GM23338 (cell line): ENCODE measurements at regions not wholly inside any gene's neighbourhood (a gene's known extent, or its start where the extent isn't known, plus 50 kb on each side); places are given as distances from the start of the nearest gene placed in this dataset.

ENCODE experiments used
- ATAC-seq: fragments of 200-7000 bp; cut with Tn5 transposase; 3 replicates; pipeline ENCODE4 v1.9.1; 2020
- DNase-seq: peaks from one replicate; pipeline ENCODE4 v3.0.0-alpha.2; 2015; ENCODE audit warnings: low spot score
- H2AFZ ChIP-seq: fragments of 200-600 bp; sonication (generic); 2 replicates; pipeline ENCODE4 v1.8.0; 2016; ENCODE audit warnings: antibody characterized with exemption, mild to moderate bottlenecking, moderate library complexity
- H3F3A ChIP-seq: fragments of 200-600 bp; sonication (generic); replicated peaks from 2 replicates; pipeline ENCODE4 v1.8.0; 2017; ENCODE audit warnings: antibody characterized with exemption, mixed run types, low read depth
- H3K27ac ChIP-seq: fragments of 200-600 bp; sonication (generic); 2 replicates; pipeline ENCODE4 v1.6.1; 2016; ENCODE audit warnings: low read depth
- H3K27me3 ChIP-seq: fragments of 200-600 bp; sonication (generic); 2 replicates; pipeline ENCODE4 v1.8.0; 2016; ENCODE audit warnings: mild to moderate bottlenecking, mixed run types, moderate library complexity; ENCODE audit not compliant: insufficient read depth
- H3K36me3 ChIP-seq: fragments of 200-600 bp; sonication (generic); 2 replicates; pipeline ENCODE4 v1.8.0; 2016; ENCODE audit warnings: mild to moderate bottlenecking; ENCODE audit not compliant: insufficient read depth
- H3K4me1 ChIP-seq: fragments of 200-600 bp; sonication (generic); 2 replicates; pipeline ENCODE4 v1.8.0; 2016; ENCODE audit warnings: mild to moderate bottlenecking, moderate library complexity; ENCODE audit not compliant: insufficient read depth
- H3K4me2 ChIP-seq: fragments of 200-600 bp; sonication (generic); 2 replicates; pipeline ENCODE4 v1.7.1; 2017; ENCODE audit warnings: mixed run types
- H3K4me3 ChIP-seq: fragments of 200-600 bp; sonication (generic); 2 replicates; pipeline ENCODE4 v1.6.1; 2016; ENCODE audit warnings: mixed run types
- H3K79me2 ChIP-seq: fragments of 200-600 bp; sonication (generic); replicated peaks from 2 replicates; pipeline ENCODE4 v1.8.0; 2017; ENCODE audit warnings: mild to moderate bottlenecking; ENCODE audit not compliant: insufficient read depth
- H3K9me2 ChIP-seq: fragments of 200-600 bp; sonication (generic); 2 replicates; pipeline ENCODE4 v1.8.0; 2017; ENCODE audit not compliant: insufficient read depth
- H4K20me1 ChIP-seq: fragments of 200-600 bp; sonication (generic); replicated peaks from 2 replicates; pipeline ENCODE4 v1.8.0; 2017; ENCODE audit warnings: mild to moderate bottlenecking; ENCODE audit not compliant: insufficient read depth
- H3K27ac Mint-ChIP-seq: 2 replicates; pipeline ENCODE4 v1.8.0; 2020; ENCODE audit warnings: inconsistent platforms, mild to moderate bottlenecking, moderate library complexity, mixed read lengths
- H3K27me3 Mint-ChIP-seq: 3 replicates; pipeline ENCODE4 v1.8.0; 2022; ENCODE audit warnings: low read depth, mild to moderate bottlenecking, moderate library complexity, mixed read lengths, inconsistent platforms; ENCODE audit not compliant: insufficient read depth, poor library complexity
- H3K36me3 Mint-ChIP-seq: 3 replicates; pipeline ENCODE4 v1.8.0; 2021; ENCODE audit warnings: low read depth, mild to moderate bottlenecking, inconsistent platforms, moderate library complexity, mixed read lengths
- H3K4me1 Mint-ChIP-seq: 3 replicates; pipeline ENCODE4 v1.8.0; 2020; ENCODE audit warnings: mild to moderate bottlenecking, inconsistent platforms, mixed read lengths
- H3K4me3 Mint-ChIP-seq: 3 replicates; pipeline ENCODE4 v1.8.0; 2021; ENCODE audit warnings: moderate library complexity, mild to moderate bottlenecking, inconsistent platforms, mixed read lengths
- H3K9me3 Mint-ChIP-seq: 3 replicates; pipeline ENCODE4 v1.8.0; 2020; ENCODE audit warnings: moderate library complexity, mild to moderate bottlenecking, inconsistent platforms, mixed read lengths
- CREB1 ChIP-seq: fragments of 250-450 bp; sonication (Bioruptor Pico); IDR thresholded peaks from 2 replicates; pipeline ENCODE4 v1.5.0; 2020; ENCODE audit warnings: low read depth, mild to moderate bottlenecking, moderate library complexity
- EZH2 ChIP-seq: fragments of 200-600 bp; sonication (generic); IDR thresholded peaks from one replicate; pipeline ENCODE4 v1.8.0; 2017; ENCODE audit warnings: antibody characterized with exemption, mild to moderate bottlenecking, low read depth; ENCODE audit not compliant: unreplicated experiment
- EZH2phosphoT487 ChIP-seq: fragments of 200-600 bp; sonication (generic); IDR thresholded peaks from one replicate; pipeline ENCODE4 v1.8.1; 2018; ENCODE audit warnings: antibody characterized with exemption; ENCODE audit not compliant: unreplicated experiment
- JUNB ChIP-seq: IDR thresholded peaks from one replicate; pipeline ENCODE4 v1.6.1; 2016; ENCODE audit warnings: antibody characterized with exemption; ENCODE audit not compliant: unreplicated experiment
- NANOG ChIP-seq: IDR thresholded peaks from 2 replicates; pipeline ENCODE4 v1.6.1; 2016; ENCODE audit warnings: antibody characterized with exemption, borderline replicate concordance
- POLR2AphosphoS5 ChIP-seq: IDR thresholded peaks from 2 replicates; pipeline ENCODE4 v1.6.1; 2016; ENCODE audit warnings: antibody characterized with exemption, low read depth
- STAT1 ChIP-seq: IDR thresholded peaks from one replicate; pipeline ENCODE4 v1.6.1; 2016; ENCODE audit warnings: antibody characterized with exemption; ENCODE audit not compliant: unreplicated experiment
- ZNF114 ChIP-seq: fragments of 250-450 bp; sonication (Bioruptor Pico); IDR thresholded peaks from 2 replicates; pipeline ENCODE4 v1.5.0; 2020; ENCODE audit warnings: mild to moderate bottlenecking, moderate library complexity
- ZNF331 ChIP-seq: fragments of 250-450 bp; sonication (Bioruptor Pico); IDR thresholded peaks from 2 replicates; pipeline ENCODE4 v1.5.0; 2020; ENCODE audit warnings: low read depth, mild to moderate bottlenecking, moderate library complexity
- TF ChIP-seq, protein P1 (sequence below): IDR thresholded peaks from one replicate; pipeline ENCODE4 v1.6.1; 2018; ENCODE audit warnings: antibody characterized with exemption; ENCODE audit not compliant: unreplicated experiment
- TF ChIP-seq, protein P2 (sequence below): fragments of 250-450 bp; sonication (Bioruptor Pico); IDR thresholded peaks from 2 replicates; pipeline ENCODE4 v1.5.0; 2020; ENCODE audit warnings: mild to moderate bottlenecking, moderate library complexity
- TF ChIP-seq, protein P3 (sequence below), 2 experiments: fragments of 200-600 bp in 1 of 2; sonication (generic) in 1 of 2; conservative IDR thresholded peaks; 2 replicates each; pipeline versions ENCODE4 v1.5.1 to v1.6.1; 2016 to 2017; ENCODE audit warnings: antibody characterized with exemption in 2 of 2, low read depth in 2 of 2, mild to moderate bottlenecking in 2 of 2, moderate library complexity in 1 of 2
- TF ChIP-seq, protein P4 (sequence below): IDR thresholded peaks from 2 replicates; pipeline ENCODE4 v1.6.1; 2016; ENCODE audit warnings: antibody characterized with exemption

DNA sequence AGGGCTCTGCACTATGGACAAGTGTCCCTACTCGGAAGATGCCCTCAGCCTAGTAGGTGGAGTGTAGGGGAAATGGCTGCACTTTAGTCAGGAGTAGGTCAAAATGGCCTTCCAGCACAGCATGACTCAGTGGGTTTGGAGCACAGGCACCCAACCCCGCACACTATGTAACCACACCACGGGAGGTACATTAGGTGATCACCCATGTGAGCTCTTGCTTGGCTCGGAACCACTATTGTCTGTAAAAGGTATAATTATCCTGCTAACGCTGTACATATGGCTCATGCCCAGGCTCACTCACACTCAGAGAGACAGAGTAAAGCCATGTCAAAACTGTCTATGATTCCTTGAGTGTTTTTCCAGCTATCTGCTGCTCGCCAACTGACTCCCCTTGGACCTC, 156.9 kb upstream of the DACH1 start:
- Mint-ChIP-seq H3K27me3 (no peaks in the 10 kb centered on the region), H3K36me3 (no peaks in the 10 kb centered on the region), H3K9me3 (no peaks in the 10 kb centered on the region), H3K4me3 (no peak overlapping the region), H3K4me1 (no peaks in the 10 kb centered on the region), H3K27ac (no peak overlapping the region)
- Histone ChIP-seq H3K27ac (no peak overlapping the region), H2AFZ (no peak overlapping the region), H3K4me3 (no peak overlapping the region), H3K36me3 (no peaks in the 10 kb centered on the region), H4K20me1 (no peaks in the 10 kb centered on the region), H3F3A (no peaks in the 10 kb centered on the region), H3K9me2 (no peaks in the 10 kb centered on the region), H3K4me1 (no peaks in the 10 kb centered on the region), H3K4me2 (no peak overlapping the region), H3K27me3 (no peaks in the 10 kb centered on the region), H3K79me2 (no peaks in the 10 kb centered on the region)
- TF ChIP-seq CREB1 (no peak), STAT1 (no peak), EZH2 (no peak), POLR2AphosphoS5 (no peak), JUNB (no peak), ZNF331 (CRISPR knock-in tag) (no peak), ZNF114 (no peak), EZH2phosphoT487 (no peak), NANOG (no peak)
- TF ChIP-seq, protein P1, sequence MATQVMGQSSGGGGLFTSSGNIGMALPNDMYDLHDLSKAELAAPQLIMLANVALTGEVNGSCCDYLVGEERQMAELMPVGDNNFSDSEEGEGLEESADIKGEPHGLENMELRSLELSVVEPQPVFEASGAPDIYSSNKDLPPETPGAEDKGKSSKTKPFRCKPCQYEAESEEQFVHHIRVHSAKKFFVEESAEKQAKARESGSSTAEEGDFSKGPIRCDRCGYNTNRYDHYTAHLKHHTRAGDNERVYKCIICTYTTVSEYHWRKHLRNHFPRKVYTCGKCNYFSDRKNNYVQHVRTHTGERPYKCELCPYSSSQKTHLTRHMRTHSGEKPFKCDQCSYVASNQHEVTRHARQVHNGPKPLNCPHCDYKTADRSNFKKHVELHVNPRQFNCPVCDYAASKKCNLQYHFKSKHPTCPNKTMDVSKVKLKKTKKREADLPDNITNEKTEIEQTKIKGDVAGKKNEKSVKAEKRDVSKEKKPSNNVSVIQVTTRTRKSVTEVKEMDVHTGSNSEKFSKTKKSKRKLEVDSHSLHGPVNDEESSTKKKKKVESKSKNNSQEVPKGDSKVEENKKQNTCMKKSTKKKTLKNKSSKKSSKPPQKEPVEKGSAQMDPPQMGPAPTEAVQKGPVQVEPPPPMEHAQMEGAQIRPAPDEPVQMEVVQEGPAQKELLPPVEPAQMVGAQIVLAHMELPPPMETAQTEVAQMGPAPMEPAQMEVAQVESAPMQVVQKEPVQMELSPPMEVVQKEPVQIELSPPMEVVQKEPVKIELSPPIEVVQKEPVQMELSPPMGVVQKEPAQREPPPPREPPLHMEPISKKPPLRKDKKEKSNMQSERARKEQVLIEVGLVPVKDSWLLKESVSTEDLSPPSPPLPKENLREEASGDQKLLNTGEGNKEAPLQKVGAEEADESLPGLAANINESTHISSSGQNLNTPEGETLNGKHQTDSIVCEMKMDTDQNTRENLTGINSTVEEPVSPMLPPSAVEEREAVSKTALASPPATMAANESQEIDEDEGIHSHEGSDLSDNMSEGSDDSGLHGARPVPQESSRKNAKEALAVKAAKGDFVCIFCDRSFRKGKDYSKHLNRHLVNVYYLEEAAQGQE: no peak
- TF ChIP-seq, protein P2, sequence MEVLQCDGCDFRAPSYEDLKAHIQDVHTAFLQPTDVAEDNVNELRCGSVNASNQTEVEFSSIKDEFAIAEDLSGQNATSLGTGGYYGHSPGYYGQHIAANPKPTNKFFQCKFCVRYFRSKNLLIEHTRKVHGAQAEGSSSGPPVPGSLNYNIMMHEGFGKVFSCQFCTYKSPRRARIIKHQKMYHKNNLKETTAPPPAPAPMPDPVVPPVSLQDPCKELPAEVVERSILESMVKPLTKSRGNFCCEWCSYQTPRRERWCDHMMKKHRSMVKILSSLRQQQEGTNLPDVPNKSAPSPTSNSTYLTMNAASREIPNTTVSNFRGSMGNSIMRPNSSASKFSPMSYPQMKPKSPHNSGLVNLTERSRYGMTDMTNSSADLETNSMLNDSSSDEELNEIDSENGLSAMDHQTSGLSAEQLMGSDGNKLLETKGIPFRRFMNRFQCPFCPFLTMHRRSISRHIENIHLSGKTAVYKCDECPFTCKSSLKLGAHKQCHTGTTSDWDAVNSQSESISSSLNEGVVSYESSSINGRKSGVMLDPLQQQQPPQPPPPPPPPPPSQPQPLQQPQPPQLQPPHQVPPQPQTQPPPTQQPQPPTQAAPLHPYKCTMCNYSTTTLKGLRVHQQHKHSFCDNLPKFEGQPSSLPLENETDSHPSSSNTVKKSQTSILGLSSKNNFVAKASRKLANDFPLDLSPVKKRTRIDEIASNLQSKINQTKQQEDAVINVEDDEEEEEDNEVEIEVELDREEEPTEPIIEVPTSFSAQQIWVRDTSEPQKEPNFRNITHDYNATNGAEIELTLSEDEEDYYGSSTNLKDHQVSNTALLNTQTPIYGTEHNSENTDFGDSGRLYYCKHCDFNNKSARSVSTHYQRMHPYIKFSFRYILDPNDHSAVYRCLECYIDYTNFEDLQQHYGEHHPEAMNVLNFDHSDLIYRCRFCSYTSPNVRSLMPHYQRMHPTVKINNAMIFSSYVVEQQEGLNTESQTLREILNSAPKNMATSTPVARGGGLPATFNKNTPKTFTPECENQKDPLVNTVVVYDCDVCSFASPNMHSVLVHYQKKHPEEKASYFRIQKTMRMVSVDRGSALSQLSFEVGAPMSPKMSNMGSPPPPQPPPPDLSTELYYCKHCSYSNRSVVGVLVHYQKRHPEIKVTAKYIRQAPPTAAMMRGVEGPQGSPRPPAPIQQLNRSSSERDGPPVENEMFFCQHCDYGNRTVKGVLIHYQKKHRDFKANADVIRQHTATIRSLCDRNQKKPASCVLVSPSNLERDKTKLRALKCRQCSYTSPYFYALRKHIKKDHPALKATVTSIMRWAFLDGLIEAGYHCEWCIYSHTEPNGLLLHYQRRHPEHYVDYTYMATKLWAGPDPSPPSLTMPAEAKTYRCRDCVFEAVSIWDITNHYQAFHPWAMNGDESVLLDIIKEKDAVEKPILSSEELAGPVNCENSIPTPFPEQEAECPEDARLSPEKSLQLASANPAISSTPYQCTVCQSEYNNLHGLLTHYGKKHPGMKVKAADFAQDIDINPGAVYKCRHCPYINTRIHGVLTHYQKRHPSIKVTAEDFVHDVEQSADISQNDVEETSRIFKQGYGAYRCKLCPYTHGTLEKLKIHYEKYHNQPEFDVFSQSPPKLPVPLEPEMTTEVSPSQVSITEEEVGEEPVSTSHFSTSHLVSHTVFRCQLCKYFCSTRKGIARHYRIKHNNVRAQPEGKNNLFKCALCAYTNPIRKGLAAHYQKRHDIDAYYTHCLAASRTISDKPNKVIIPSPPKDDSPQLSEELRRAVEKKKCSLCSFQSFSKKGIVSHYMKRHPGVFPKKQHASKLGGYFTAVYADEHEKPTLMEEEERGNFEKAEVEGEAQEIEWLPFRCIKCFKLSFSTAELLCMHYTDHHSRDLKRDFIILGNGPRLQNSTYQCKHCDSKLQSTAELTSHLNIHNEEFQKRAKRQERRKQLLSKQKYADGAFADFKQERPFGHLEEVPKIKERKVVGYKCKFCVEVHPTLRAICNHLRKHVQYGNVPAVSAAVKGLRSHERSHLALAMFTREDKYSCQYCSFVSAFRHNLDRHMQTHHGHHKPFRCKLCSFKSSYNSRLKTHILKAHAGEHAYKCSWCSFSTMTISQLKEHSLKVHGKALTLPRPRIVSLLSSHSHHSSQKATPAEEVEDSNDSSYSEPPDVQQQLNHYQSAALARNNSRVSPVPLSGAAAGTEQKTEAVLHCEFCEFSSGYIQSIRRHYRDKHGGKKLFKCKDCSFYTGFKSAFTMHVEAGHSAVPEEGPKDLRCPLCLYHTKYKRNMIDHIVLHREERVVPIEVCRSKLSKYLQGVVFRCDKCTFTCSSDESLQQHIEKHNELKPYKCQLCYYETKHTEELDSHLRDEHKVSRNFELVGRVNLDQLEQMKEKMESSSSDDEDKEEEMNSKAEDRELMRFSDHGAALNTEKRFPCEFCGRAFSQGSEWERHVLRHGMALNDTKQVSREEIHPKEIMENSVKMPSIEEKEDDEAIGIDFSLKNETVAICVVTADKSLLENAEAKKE (CRISPR knock-in tag): no peak
- TF ChIP-seq, protein P3, sequence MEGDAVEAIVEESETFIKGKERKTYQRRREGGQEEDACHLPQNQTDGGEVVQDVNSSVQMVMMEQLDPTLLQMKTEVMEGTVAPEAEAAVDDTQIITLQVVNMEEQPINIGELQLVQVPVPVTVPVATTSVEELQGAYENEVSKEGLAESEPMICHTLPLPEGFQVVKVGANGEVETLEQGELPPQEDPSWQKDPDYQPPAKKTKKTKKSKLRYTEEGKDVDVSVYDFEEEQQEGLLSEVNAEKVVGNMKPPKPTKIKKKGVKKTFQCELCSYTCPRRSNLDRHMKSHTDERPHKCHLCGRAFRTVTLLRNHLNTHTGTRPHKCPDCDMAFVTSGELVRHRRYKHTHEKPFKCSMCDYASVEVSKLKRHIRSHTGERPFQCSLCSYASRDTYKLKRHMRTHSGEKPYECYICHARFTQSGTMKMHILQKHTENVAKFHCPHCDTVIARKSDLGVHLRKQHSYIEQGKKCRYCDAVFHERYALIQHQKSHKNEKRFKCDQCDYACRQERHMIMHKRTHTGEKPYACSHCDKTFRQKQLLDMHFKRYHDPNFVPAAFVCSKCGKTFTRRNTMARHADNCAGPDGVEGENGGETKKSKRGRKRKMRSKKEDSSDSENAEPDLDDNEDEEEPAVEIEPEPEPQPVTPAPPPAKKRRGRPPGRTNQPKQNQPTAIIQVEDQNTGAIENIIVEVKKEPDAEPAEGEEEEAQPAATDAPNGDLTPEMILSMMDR (conservative IDR thresholded peaks at IDR 0.05; ENCODE audit: low read depth in 2 of 2): no peak
- TF ChIP-seq, protein P4, sequence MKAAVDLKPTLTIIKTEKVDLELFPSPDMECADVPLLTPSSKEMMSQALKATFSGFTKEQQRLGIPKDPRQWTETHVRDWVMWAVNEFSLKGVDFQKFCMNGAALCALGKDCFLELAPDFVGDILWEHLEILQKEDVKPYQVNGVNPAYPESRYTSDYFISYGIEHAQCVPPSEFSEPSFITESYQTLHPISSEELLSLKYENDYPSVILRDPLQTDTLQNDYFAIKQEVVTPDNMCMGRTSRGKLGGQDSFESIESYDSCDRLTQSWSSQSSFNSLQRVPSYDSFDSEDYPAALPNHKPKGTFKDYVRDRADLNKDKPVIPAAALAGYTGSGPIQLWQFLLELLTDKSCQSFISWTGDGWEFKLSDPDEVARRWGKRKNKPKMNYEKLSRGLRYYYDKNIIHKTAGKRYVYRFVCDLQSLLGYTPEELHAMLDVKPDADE: no peak
- no peak for ATAC-seq
- DNase-seq: no peak
